Smooth muscle cell (in vitro differentiated cells): ENCODE measurements at regions not wholly inside any gene's neighbourhood (a gene's known extent, or its start where the extent isn't known, plus 50 kb on each side); places are given as distances from the start of the nearest gene placed in this dataset.

Experiments used
- DNase-seq: peaks from one replicate; lab custom pipeline; 2025; ENCODE audit not compliant: unreplicated experiment; lab: John Stamatoyannopoulos, UW
- H2AFZ ChIP-seq: fragments of 200-600 bp; sonication (generic); 2 replicates; pipeline ENCODE4 v1.6.0; 2016; ENCODE audit warnings: antibody characterized with exemption, low read depth, mild to moderate bottlenecking
- H3F3A ChIP-seq: fragments of 200-600 bp; sonication (generic); 2 replicates; pipeline ENCODE4 v1.6.0; 2017; ENCODE audit warnings: antibody characterized with exemption, low read depth
- H3K27ac ChIP-seq: fragments of 200-600 bp; sonication (generic); 2 replicates; pipeline ENCODE4 v1.5.1; 2016; ENCODE audit warnings: low read depth, mild to moderate bottlenecking
- H3K27me3 ChIP-seq: fragments of 200-600 bp; sonication (generic); 2 replicates; pipeline ENCODE4 v1.6.1; 2016; ENCODE audit warnings: low read depth, mild to moderate bottlenecking
- H3K36me3 ChIP-seq: fragments of 200-600 bp; sonication (generic); 2 replicates; pipeline ENCODE4 v1.5.1; 2016; ENCODE audit warnings: low read depth
- H3K4me1 ChIP-seq: fragments of 200-600 bp; sonication (generic); 2 replicates; pipeline ENCODE4 v1.5.1; 2016; ENCODE audit warnings: low read depth
- H3K4me2 ChIP-seq: fragments of 200-600 bp; sonication (generic); 2 replicates; pipeline ENCODE4 v1.6.0; 2016; ENCODE audit warnings: mild to moderate bottlenecking
- H3K4me3 ChIP-seq: fragments of 200-600 bp; sonication (generic); 2 replicates; pipeline ENCODE4 v1.5.1; 2016; ENCODE audit warnings: mild to moderate bottlenecking
- H3K79me2 ChIP-seq: fragments of 200-600 bp; sonication (generic); 2 replicates; pipeline ENCODE4 v1.6.0; 2016; ENCODE audit warnings: low read depth, mild to moderate bottlenecking
- H3K9ac ChIP-seq: fragments of 200-600 bp; sonication (generic); 2 replicates; pipeline ENCODE4 v1.6.0; 2016; ENCODE audit warnings: low read depth
- H3K9me3 ChIP-seq: fragments of 200-600 bp; sonication (generic); replicated peaks from 2 replicates; pipeline ENCODE4 v1.5.1; 2016; ENCODE audit warnings: low read depth
- H4K20me1 ChIP-seq: fragments of 200-600 bp; sonication (generic); 2 replicates; pipeline ENCODE4 v1.6.0; 2016; ENCODE audit warnings: low read depth
- WGBS: methylation state at CpG from one replicate; pipeline ENCODE4 v1.1.7; 2016; ENCODE audit warnings: low lambda C conversion rate; 5-methylcytosine and 5-hydroxymethylcytosine counted together
- TF ChIP-seq, protein P1 (sequence below): fragments of 200-600 bp; sonication (generic); IDR thresholded peaks from 2 replicates; pipeline ENCODE4 v1.5.1; 2017; ENCODE audit warnings: borderline replicate concordance, mild to moderate bottlenecking, antibody characterized with exemption; ENCODE audit not compliant: insufficient read depth, poor library complexity, severe bottlenecking

DNA sequence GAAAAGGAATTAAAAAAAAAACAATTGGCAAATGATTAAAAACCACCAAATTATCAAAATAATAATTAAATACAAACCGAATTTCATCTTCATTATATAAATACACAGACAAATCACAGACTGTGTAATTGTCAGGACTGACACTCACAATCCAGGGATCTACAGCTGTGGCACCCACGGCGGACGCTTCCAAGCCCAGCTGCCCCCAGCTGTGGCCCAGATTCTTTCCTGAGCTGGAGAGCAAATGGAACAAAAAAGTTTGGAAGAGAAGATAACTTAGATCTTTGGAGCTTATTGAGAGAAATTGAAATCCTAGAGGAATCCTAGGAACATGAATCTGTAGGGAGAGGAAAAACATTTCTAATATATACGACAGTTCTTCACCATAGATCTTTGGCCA is 316.1 kb downstream of the OTUD1 start:
- no peaks in the 10 kb centered on the region for H3K9me3 ChIP-seq
- no peaks in the 10 kb centered on the region for H3F3A ChIP-seq
- no peak overlapping the region for H3K9ac ChIP-seq
- no peaks in the 10 kb centered on the region for H3K36me3 ChIP-seq
- no peaks in the 10 kb centered on the region for H4K20me1 ChIP-seq
- no peaks in the 10 kb centered on the region for H3K79me2 ChIP-seq
- no peak overlapping the region for H3K4me3 ChIP-seq
- no peak for DNase-seq
- no peak overlapping the region for H3K4me2 ChIP-seq
- TF ChIP-seq, protein P1, sequence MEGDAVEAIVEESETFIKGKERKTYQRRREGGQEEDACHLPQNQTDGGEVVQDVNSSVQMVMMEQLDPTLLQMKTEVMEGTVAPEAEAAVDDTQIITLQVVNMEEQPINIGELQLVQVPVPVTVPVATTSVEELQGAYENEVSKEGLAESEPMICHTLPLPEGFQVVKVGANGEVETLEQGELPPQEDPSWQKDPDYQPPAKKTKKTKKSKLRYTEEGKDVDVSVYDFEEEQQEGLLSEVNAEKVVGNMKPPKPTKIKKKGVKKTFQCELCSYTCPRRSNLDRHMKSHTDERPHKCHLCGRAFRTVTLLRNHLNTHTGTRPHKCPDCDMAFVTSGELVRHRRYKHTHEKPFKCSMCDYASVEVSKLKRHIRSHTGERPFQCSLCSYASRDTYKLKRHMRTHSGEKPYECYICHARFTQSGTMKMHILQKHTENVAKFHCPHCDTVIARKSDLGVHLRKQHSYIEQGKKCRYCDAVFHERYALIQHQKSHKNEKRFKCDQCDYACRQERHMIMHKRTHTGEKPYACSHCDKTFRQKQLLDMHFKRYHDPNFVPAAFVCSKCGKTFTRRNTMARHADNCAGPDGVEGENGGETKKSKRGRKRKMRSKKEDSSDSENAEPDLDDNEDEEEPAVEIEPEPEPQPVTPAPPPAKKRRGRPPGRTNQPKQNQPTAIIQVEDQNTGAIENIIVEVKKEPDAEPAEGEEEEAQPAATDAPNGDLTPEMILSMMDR: no peak
- H2AFZ ChIP-seq: no peak overlapping the region
- WGBS: 76% methylated on average over 5 of the region's 5 CpGs
- H3K27ac ChIP-seq: no peak overlapping the region
- H3K27me3 ChIP-seq: no peaks in the 10 kb centered on the region
- no peaks in the 10 kb centered on the region for H3K4me1 ChIP-seq

DNA sequence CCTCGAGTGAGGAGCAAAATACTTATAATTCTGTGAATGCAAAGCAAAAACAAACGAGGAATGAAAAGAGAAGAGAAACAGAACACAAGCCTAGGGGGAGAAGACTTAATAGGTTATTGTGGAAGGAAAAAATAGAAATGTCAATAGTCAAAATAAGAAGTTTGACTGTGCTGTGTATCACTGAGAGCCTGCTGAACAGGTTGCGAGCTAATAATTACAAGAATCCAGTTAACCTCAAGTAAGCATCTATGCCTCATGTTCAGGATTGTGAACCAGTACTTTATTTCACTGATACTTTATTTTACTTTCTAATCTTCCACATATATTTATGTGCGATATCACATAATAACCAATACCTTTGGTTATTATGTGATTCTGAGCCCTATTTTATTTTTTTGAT is 316.7 kb downstream of the OTUD1 start:
- H3K4me3 ChIP-seq: no peak overlapping the region
- H3K9me3 ChIP-seq: no peaks in the 10 kb centered on the region
- H3K27me3 ChIP-seq: no peaks in the 10 kb centered on the region
- H3K27ac ChIP-seq: no peak overlapping the region
- TF ChIP-seq, protein P1: no peak
- no peaks in the 10 kb centered on the region for H3K79me2 ChIP-seq
- H3K4me2 ChIP-seq: no peak overlapping the region
- H3K36me3 ChIP-seq: no peaks in the 10 kb centered on the region
- H3K9ac ChIP-seq: no peak overlapping the region
- no peaks in the 10 kb centered on the region for H3F3A ChIP-seq
- 86% methylated on average over 4 of the region's 4 CpGs for WGBS
- no peaks in the 10 kb centered on the region for H4K20me1 ChIP-seq
- H3K4me1 ChIP-seq: no peaks in the 10 kb centered on the region
- no peak for DNase-seq
- H2AFZ ChIP-seq: no peak overlapping the region

DNA sequence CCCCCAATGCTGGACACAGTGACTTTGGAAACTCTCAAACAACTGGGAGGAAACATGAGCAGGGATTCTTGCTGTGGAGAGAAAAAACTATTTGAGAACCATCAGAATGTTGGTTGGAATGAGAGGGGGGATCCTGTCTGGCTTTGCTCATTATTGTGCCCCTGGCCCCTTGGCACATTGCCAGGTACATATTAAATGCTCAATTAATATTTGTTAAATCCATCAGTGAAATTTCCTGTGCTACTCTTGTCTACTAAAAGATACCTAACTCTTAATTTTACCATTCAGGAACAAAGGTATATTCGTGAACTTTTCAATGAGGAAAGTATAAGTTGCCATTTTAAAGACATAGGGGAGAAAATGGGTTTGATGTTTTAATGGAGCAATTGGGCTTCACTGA is 329.4 kb downstream of the OTUD1 start:
- no peak for DNase-seq
- Histone ChIP-seq H3K27ac (no peak overlapping the region), H3K27me3 (no peaks in the 10 kb centered on the region), H3K4me1 (no peaks in the 10 kb centered on the region), H3K4me3 (no peak overlapping the region), H4K20me1 (no peaks in the 10 kb centered on the region), H3K4me2 (no peak overlapping the region), H3K9me3 (peaks cover 3% of the 10 kb centered on the region), H2AFZ (no peak overlapping the region), H3K79me2 (no peaks in the 10 kb centered on the region), H3K36me3 (no peaks in the 10 kb centered on the region), H3F3A (no peaks in the 10 kb centered on the region), H3K9ac (no peak overlapping the region)
- WGBS: 88% methylated on average over 1 of the region's 1 CpG
- TF ChIP-seq, protein P1: no peak

DNA sequence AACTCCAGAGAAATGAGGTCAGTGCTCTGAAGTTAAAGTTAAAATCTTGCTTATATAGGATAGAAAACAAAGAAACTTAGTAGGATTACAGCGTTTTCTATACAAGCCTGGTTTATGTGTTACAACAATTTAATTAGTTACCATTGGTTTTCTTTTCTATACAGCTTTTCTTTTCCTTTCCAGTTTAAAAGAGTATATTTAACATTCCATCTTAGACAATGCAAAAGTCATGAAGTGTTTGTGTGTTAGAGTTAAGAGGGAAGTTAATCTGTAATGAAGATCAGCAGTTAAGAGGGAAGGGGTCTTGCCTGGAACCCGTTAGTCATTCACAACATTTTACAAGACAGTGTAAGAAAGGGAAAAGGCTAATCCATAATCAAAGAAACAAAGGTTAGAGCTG is 338.3 kb downstream of the OTUD1 start:
- TF ChIP-seq, protein P1: no peak
- 62% methylated on average over 2 of the region's 2 CpGs for WGBS
- no peak for DNase-seq

More for the DNA sequence above, 338.3 kb downstream of the OTUD1 start:
- no peaks in the 10 kb centered on the region for H3K79me2 ChIP-seq
- no peaks in the 10 kb centered on the region for H3K27me3 ChIP-seq
- peaks cover 10% of the 10 kb centered on the region for H3K4me1 ChIP-seq
- H3K4me2 ChIP-seq: no peak overlapping the region
- H3K36me3 ChIP-seq: no peaks in the 10 kb centered on the region
- no peaks in the 10 kb centered on the region for H3F3A ChIP-seq
- H3K27ac ChIP-seq: no peak overlapping the region
- no peaks in the 10 kb centered on the region for H4K20me1 ChIP-seq
- no peak overlapping the region for H3K9ac ChIP-seq
- no peaks in the 10 kb centered on the region for H3K9me3 ChIP-seq
- H2AFZ ChIP-seq: no peak overlapping the region
- no peak overlapping the region for H3K4me3 ChIP-seq
